ENCODE measurements at regions not wholly inside any gene's neighbourhood (a gene's known extent, or its start where the extent isn't known, plus 50 kb on each side); places are given as distances from the start of the nearest gene placed in this dataset.

- ATAC-seq (no peak), DNase-seq (no peak)
- no peaks in the 10 kb centered on the region for H3K9me3 ChIP-seq
- intact Hi-C loops (cut with DNase I): loop anchor here in 2 of 10 donors (5.0 to 10.0 kb wide), 2 partner anchors 312 to 1565 kb away; no protein-coding TSS in a partner anchor
- H3K4me1 ChIP-seq: no peaks in the 10 kb centered on the region
- peaks cover 0 to 33% (median 22%) of the 10 kb centered on the region in 7 donors for H3K27me3 ChIP-seq
- 79 to 82% methylated on average over 4 of the region's 4 CpGs for WGBS, 2 donors
- H3K36me3 ChIP-seq: no peaks in the 10 kb centered on the region
- TF ChIP-seq, protein P1, sequence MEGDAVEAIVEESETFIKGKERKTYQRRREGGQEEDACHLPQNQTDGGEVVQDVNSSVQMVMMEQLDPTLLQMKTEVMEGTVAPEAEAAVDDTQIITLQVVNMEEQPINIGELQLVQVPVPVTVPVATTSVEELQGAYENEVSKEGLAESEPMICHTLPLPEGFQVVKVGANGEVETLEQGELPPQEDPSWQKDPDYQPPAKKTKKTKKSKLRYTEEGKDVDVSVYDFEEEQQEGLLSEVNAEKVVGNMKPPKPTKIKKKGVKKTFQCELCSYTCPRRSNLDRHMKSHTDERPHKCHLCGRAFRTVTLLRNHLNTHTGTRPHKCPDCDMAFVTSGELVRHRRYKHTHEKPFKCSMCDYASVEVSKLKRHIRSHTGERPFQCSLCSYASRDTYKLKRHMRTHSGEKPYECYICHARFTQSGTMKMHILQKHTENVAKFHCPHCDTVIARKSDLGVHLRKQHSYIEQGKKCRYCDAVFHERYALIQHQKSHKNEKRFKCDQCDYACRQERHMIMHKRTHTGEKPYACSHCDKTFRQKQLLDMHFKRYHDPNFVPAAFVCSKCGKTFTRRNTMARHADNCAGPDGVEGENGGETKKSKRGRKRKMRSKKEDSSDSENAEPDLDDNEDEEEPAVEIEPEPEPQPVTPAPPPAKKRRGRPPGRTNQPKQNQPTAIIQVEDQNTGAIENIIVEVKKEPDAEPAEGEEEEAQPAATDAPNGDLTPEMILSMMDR (IDR thresholded peaks at IDR 0.05): no peak
- no peak overlapping the region for H3K27ac ChIP-seq
- no peak overlapping the region for H3K4me3 ChIP-seq
Observed at GRCh38 chr3:43862470-43862869, 171.7 kb downstream of the ABHD5 start.

DNA sequence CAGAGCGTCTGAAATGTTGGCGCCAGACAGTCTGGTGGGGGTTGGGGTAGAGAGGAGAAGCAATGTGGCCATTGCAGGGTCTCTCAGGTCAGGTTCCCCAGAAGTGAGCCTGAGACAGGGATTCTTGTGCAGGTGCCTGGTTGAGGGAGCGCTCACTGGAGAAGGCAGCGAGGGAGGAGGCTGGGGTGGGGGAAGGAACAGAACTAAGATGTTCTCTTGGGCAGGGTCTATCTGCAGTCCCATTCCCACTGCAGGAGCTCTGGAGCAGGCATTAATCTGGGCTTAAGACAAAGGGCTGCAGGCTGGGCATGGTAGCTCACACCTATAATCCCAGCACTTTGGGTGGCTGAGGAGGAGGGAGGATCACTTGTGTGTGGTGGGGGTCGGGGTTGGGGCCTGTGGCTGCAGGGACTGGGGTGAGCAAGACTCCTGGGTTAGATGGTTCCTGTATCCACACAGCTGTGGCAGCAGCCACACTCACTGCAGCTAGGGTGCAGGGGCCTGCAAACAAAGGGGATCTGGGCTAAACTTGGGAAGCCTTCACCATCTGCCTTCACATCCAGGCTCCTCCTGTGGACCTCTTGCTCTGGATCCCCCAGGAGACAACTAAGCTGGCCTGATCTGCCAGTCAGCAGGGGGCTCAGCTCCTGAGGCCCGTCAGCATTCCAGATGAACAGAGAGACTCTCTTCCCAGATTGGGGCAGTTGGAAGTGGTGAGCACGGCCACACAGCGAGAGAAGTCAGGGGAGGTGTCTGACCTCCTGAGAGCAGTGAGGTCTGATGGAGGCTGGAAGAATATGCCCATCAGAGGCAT, 172.5 kb downstream of the ABHD5 start:
- no peaks in the 10 kb centered on the region for H3K36me3 ChIP-seq
- no peaks in the 10 kb centered on the region for H3K4me1 ChIP-seq
- TF ChIP-seq, protein P1 (IDR thresholded peaks at IDR 0.05): no peak
- 85 to 91% methylated on average over 8 of the region's 8 CpGs for WGBS, 2 donors
- no peak overlapping the region for H3K4me3 ChIP-seq
- peaks cover 0 to 26% (median 15%) of the 10 kb centered on the region in 7 donors for H3K27me3 ChIP-seq
- DNase-seq: no peak
- ATAC-seq: no peak
- no peak overlapping the region for H3K27ac ChIP-seq
- no peaks in the 10 kb centered on the region for H3K9me3 ChIP-seq
- intact Hi-C loops (cut with DNase I): loop anchor here in 2 of 10 donors (5.0 to 10.0 kb wide), 2 partner anchors 312 to 1566 kb away; no protein-coding TSS in a partner anchor

DNA sequence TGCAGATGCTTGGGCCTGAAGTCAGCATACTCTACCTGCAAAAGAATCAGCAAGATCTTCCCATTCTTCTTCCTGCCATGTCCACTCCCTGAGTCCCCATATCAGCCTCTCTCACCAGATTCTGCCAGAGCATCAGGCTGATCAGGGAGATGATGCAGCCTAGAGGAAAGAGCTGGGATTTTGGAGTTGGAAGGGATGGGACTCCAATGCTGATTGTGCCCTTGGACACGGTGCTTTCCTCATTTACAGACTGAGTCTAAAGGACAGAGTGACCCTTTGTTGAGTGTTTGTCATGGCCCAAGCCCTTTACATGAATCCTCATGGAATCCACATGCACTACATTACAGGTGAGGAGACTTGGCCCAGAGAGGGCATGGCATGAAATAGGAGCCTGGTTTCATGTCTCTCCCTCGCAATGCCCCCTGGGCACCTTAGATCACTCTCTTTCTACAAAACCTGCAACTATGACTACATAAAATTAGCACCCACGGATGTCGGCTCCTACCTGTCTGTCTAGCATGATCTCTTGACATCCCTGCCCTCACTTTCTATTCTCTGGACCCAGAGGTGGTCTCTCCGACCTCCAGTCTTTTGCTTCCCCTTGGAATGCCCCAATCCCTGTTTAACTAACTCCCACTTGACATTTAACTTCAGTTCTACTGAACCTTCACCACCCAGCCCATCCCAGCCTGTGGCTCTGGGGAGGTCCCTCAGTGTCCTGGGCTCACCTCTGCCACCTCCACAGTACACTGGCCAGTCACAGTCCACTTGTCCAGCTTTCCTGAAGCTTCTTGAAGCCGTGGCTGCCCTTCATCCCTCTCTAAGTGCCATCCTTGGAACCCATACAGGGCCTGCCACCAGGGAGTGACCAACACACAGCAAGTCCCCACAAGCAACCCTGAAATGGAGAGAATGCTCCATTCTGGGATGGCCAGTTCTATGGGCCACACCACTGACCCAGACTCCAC, 173.5 kb downstream of the ABHD5 start:
- Histone ChIP-seq H3K9me3 (no peaks in the 10 kb centered on the region), H3K4me3 (no peak overlapping the region), H3K27me3 (peaks cover 0 to 21% (median 5%) of the 10 kb centered on the region in 7 donors), H3K36me3 (no peaks in the 10 kb centered on the region), H3K27ac (no peak overlapping the region), H3K4me1 (no peaks in the 10 kb centered on the region)
- intact Hi-C loops (cut with DNase I): loop anchor here in 2 of 10 donors (5.0 to 10.0 kb wide), 2 partner anchors 311 to 1567 kb away; no protein-coding TSS in a partner anchor
- no peak for ATAC-seq
- 63 to 69% methylated on average over 6 of the region's 6 CpGs for WGBS, 2 donors
- TF ChIP-seq, protein P1 (IDR thresholded peaks at IDR 0.05): no peak
- DNase-seq: no peak

- WGBS, 2 donors: 81 to 87% methylated on average over 4 of the region's 4 CpGs
- H3K27ac ChIP-seq: no peak overlapping the region
- intact Hi-C loops (cut with DNase I): loop anchor here in 1 of 10 donors (10.0 kb wide), 1 partner anchor 309 kb away; no protein-coding TSS in a partner anchor
Observed at GRCh38 chr3:43865351-43865750, 174.6 kb downstream of the ABHD5 start.

More at GRCh38 chr3:43865351-43865750, 174.6 kb downstream of the ABHD5 start:
- ATAC-seq: no peak
- H3K36me3 ChIP-seq: no peaks in the 10 kb centered on the region
- H3K9me3 ChIP-seq: no peaks in the 10 kb centered on the region
- peaks cover 0 to 21% (median 0%) of the 10 kb centered on the region in 7 donors for H3K27me3 ChIP-seq
- TF ChIP-seq, protein P1 (IDR thresholded peaks at IDR 0.05): no peak
- H3K4me3 ChIP-seq: no peak overlapping the region
- DNase-seq: no peak
- peaks cover 0 to 3% (median 0%) of the 10 kb centered on the region in 9 donors for H3K4me1 ChIP-seq
